GM12878 (cell line): ENCODE measurements at regions not wholly inside any gene's neighbourhood (a gene's known extent, or its start where the extent isn't known, plus 50 kb on each side); places are given as distances from the start of the nearest gene placed in this dataset.

Source experiments
- ATAC-seq: fragments of 200-7000 bp; cut with Tn5 transposase; 3 replicates; pipeline ENCODE4 v1.9.1; 2020; ENCODE audit warnings: mild to moderate bottlenecking, moderate library complexity
- BruUV-seq: library from RNA; stranded (reverse); fragments of 400-500 nt; replicated peaks from 2 replicates; lab custom pipeline; 2021; lab: Mats Ljungman, UMichigan
- CTCF ChIA-PET: fragments of 300-600 bp; sonication (Branson Sonifier 250); formaldehyde crosslinking; extraction: SDS; loops from one replicate; lab custom pipeline; 2021; ENCODE audit warnings: inconsistent platforms; lab: Yijun Ruan, JAX
- POLR2A ChIA-PET: fragments of 350-600 bp; formaldehyde crosslinking; extraction: SDS; loops from one replicate; lab custom pipeline; 2021; ENCODE audit warnings: inconsistent platforms; lab: Charles Lee
- RAD21 ChIA-PET: fragments of 300-600 bp; sonication (Branson Sonifier 250); formaldehyde crosslinking; loops from one replicate; lab custom pipeline; 2023; ENCODE audit warnings: antibody characterized with exemption; ENCODE audit not compliant: unreplicated experiment; lab: Charles Lee
- SMC1A ChIA-PET: fragments of 300-600 bp; sonication (Branson Sonifier 250); formaldehyde crosslinking; loops from one replicate; lab custom pipeline; 2023; ENCODE audit not compliant: unreplicated experiment, uncharacterized antibody; lab: Charles Lee
- DNase-seq: peaks from one replicate; pipeline ENCODE4 v3.0.0-alpha.2; 2011; ENCODE audit warnings: low read depth, low spot score
- FAIRE-seq: peaks from 3 replicates; lab custom pipeline; 2011; peaks lifted over from hg19 to GRCh38; lab: Jason Lieb, UNC
- H2AFZ ChIP-seq: 2 replicates; pipeline ENCODE4 v1.6.0; 2011; ENCODE audit warnings: low read depth, low read length, control low read depth; ENCODE audit not compliant: control insufficient read depth
- H3K27ac ChIP-seq: 2 replicates; pipeline ENCODE4 v1.5.1; 2011; ENCODE audit warnings: control low read depth; ENCODE audit not compliant: control insufficient read depth, insufficient read depth
- H3K27me3 ChIP-seq, 2 experiments: replicated peaks in 1 of 2; 2 replicates each; pipeline versions ENCODE4 v1.6.0 to v1.6.1; 2011; ENCODE audit warnings: low read length in 1 of 2; ENCODE audit not compliant: control insufficient read depth in 2 of 2, insufficient read depth in 2 of 2
- H3K36me3 ChIP-seq, 2 experiments: 2 replicates each; pipeline ENCODE4 v1.5.1; 2011; ENCODE audit warnings: low read length in 1 of 2; ENCODE audit not compliant: control insufficient read depth in 2 of 2, insufficient read depth in 2 of 2
- H3K4me1 ChIP-seq: 2 replicates; pipeline ENCODE4 v1.6.1; 2011; ENCODE audit warnings: mild to moderate bottlenecking, low read length, moderate library complexity, mixed read lengths; ENCODE audit not compliant: control insufficient read depth, insufficient read depth
- H3K4me2 ChIP-seq: 2 replicates; pipeline ENCODE4 v1.6.0; 2011; ENCODE audit warnings: control low read depth; ENCODE audit not compliant: control insufficient read depth, insufficient read depth
- H3K4me3 ChIP-seq: fragments of 200-600 bp; sonication (generic); 2 replicates; pipeline ENCODE4 v1.5.1; 2016
- H3K79me2 ChIP-seq: 2 replicates; pipeline ENCODE4 v1.6.0; 2011; ENCODE audit warnings: low read length; ENCODE audit not compliant: control insufficient read depth, insufficient read depth
- H3K9ac ChIP-seq: 2 replicates; pipeline ENCODE4 v1.8.0; 2011; ENCODE audit warnings: low read length, control low read depth, mixed read lengths; ENCODE audit not compliant: control insufficient read depth, insufficient read depth
- H3K9me3 ChIP-seq: replicated peaks from 3 replicates; pipeline ENCODE4 v1.5.1; 2011; ENCODE audit warnings: mild to moderate bottlenecking, low read length; ENCODE audit not compliant: control insufficient read depth, insufficient read depth
- H4K20me1 ChIP-seq: 2 replicates; pipeline ENCODE4 v1.6.0; 2011; ENCODE audit not compliant: control insufficient read depth, insufficient read depth
- MTA2 ChIP-seq: fragments of 450-650 bp; IDR thresholded peaks from 2 replicates; pipeline ENCODE4 v1.6.1; 2016; ENCODE audit warnings: low read depth, mild to moderate bottlenecking, moderate library complexity
- NR2C1 ChIP-seq: fragments of 450-650 bp; IDR thresholded peaks from 2 replicates; pipeline ENCODE4 v1.6.1; 2017; ENCODE audit warnings: antibody characterized with exemption, mild to moderate bottlenecking, moderate library complexity
- NR2F1 ChIP-seq: fragments of 450-650 bp; conservative IDR thresholded peaks from 2 replicates; pipeline ENCODE4 v1.6.1; 2017; ENCODE audit warnings: mild to moderate bottlenecking
- TCF3 ChIP-seq: IDR thresholded peaks from 2 replicates; pipeline ENCODE4 v1.6.1; 2012; ENCODE audit warnings: low read depth, mild to moderate bottlenecking, low read length, borderline replicate concordance; ENCODE audit not compliant: insufficient read depth
- ZZZ3 ChIP-seq: IDR thresholded peaks from 2 replicates; pipeline ENCODE4 v1.6.1; 2011; ENCODE audit warnings: low read depth; ENCODE audit not compliant: control insufficient read depth, insufficient read length
- WGBS: methylation state at CpG from one replicate; pipeline ENCODE4 v1.1.6; 2016; ENCODE audit warnings: low lambda C conversion rate; ENCODE audit not compliant: insufficient replicate concordance, insufficient coverage; ENCODE audit errors: missing lambda C conversion rate; 5-methylcytosine and 5-hydroxymethylcytosine counted together
- in situ Hi-C: fragments of 300-500 bp; cut with MboI; formaldehyde crosslinking; loops from 9 replicates; pipeline ENCODE4 v1.14.3; 2018; ENCODE audit warnings: mixed read lengths
- intact Hi-C: fragments of 100-400 bp; cut with micrococcal nuclease; formaldehyde crosslinking; loops from one replicate; pipeline ENCODE4 v1.14.2; 2022; ENCODE audit not compliant: unreplicated experiment
- TF ChIP-seq, protein P1 (sequence below): fragments of 150-350 bp; IDR thresholded peaks from 2 replicates; pipeline ENCODE4 v1.6.1; 2014; ENCODE audit warnings: mild to moderate bottlenecking, low read depth, low read length
- TF ChIP-seq, protein P2 (sequence below): IDR thresholded peaks from 2 replicates; pipeline ENCODE4 v1.6.1; 2011; ENCODE audit warnings: borderline replicate concordance, low read depth, mild to moderate bottlenecking, moderate library complexity, mixed read lengths, low read length; ENCODE audit not compliant: insufficient read depth; ENCODE audit errors: extremely low read length
- TF ChIP-seq, protein P3 (sequence below): fragments of 450-650 bp; IDR thresholded peaks from 2 replicates; pipeline ENCODE4 v1.6.1; 2017; ENCODE audit warnings: mild to moderate bottlenecking, moderate library complexity
- TF ChIP-seq, protein P4 (sequence below): fragments of 450-650 bp; IDR thresholded peaks from 2 replicates; pipeline ENCODE4 v1.6.1; 2016; ENCODE audit warnings: mild to moderate bottlenecking
- TF ChIP-seq, protein P5 (sequence below): fragments of 450-650 bp; formaldehyde crosslinking; IDR thresholded peaks from 2 replicates; pipeline ENCODE4 v1.4.0; 2020; ENCODE audit warnings: mild to moderate bottlenecking, moderate library complexity

DNA sequence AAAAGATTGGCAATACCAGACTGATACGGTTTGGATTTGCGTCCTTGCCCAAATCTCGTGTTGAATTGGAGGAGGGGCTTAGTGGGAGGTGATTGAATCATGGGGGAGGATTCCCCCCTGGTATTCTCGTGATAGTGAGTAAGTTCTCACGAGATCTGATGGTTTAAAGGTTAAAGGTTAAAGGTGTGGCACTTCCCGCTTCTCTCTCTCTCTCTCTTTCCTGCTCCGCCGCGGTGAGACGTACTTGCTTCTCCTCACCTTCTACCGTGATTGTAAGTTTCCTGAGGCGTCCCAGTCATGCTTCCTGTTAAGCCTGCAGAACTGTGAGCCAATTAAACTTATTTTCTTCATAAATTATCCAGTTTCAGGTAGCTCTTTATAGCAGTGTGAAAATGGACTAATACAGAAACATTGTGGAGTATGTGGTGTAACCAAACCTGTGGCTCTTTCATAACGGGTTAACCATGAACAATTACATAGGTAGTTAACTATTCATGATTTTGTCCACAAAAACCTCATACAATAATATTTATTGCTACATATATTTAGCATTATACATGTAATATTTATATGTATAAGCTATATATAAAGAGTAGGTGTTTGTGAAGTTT, 107.5 kb downstream of the ANXA1 start:
- H3K4me1 ChIP-seq = no peaks in the 10 kb centered on the region
- ChIA-PET CTCF (interaction anchor here (0.6 to 1.3 kb wide), 4 partner anchors 50 to 79 kb away, joined by 3 read pairs; no protein-coding TSS in a partner anchor), RAD21 (no interaction called here), POLR2A (no interaction called here), SMC1A (interaction anchor here (1.2 to 2.8 kb wide), 4 partner anchors 10 to 153 kb away, joined by 3 to 9 read pairs (median 6); no protein-coding TSS in a partner anchor)
- 0 out of 3 replicates have a peak, but pooled peaks have one; percentile 32 for ATAC-seq
- H3K79me2 ChIP-seq = no peaks in the 10 kb centered on the region
- intact Hi-C loops (no loop called here), in situ Hi-C loops (no loop called here)
- no peaks in the 10 kb centered on the region for H4K20me1 ChIP-seq
- H2AFZ ChIP-seq = no peak overlapping the region
- no peaks in the 10 kb centered on the region for H3K27me3 ChIP-seq
- BruUV-seq = no TSS peak
- no peak for FAIRE-seq
- H3K27ac ChIP-seq = no peak overlapping the region
- H3K9me3 ChIP-seq = no peaks in the 10 kb centered on the region
- H3K9ac ChIP-seq = no peak overlapping the region
- H3K4me2 ChIP-seq = no peak overlapping the region
- no peak overlapping the region for H3K4me3 ChIP-seq
- 45% methylated on average over 10 of the region's 13 CpGs for WGBS
- DNase-seq = no peak
- no peaks in the 10 kb centered on the region for H3K36me3 ChIP-seq
- TF ChIP-seq, protein P1, sequence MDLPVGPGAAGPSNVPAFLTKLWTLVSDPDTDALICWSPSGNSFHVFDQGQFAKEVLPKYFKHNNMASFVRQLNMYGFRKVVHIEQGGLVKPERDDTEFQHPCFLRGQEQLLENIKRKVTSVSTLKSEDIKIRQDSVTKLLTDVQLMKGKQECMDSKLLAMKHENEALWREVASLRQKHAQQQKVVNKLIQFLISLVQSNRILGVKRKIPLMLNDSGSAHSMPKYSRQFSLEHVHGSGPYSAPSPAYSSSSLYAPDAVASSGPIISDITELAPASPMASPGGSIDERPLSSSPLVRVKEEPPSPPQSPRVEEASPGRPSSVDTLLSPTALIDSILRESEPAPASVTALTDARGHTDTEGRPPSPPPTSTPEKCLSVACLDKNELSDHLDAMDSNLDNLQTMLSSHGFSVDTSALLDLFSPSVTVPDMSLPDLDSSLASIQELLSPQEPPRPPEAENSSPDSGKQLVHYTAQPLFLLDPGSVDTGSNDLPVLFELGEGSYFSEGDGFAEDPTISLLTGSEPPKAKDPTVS = no peak
- TF ChIP-seq TCF3 = no peak
- TF ChIP-seq ZZZ3 = no peak
- TF ChIP-seq, protein P2, sequence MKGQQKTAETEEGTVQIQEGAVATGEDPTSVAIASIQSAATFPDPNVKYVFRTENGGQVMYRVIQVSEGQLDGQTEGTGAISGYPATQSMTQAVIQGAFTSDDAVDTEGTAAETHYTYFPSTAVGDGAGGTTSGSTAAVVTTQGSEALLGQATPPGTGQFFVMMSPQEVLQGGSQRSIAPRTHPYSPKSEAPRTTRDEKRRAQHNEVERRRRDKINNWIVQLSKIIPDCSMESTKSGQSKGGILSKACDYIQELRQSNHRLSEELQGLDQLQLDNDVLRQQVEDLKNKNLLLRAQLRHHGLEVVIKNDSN = no peak
- TF ChIP-seq NR2C1 = peak; percentile 52; the same call in 1 of the 2 replicates
- TF ChIP-seq, protein P3, sequence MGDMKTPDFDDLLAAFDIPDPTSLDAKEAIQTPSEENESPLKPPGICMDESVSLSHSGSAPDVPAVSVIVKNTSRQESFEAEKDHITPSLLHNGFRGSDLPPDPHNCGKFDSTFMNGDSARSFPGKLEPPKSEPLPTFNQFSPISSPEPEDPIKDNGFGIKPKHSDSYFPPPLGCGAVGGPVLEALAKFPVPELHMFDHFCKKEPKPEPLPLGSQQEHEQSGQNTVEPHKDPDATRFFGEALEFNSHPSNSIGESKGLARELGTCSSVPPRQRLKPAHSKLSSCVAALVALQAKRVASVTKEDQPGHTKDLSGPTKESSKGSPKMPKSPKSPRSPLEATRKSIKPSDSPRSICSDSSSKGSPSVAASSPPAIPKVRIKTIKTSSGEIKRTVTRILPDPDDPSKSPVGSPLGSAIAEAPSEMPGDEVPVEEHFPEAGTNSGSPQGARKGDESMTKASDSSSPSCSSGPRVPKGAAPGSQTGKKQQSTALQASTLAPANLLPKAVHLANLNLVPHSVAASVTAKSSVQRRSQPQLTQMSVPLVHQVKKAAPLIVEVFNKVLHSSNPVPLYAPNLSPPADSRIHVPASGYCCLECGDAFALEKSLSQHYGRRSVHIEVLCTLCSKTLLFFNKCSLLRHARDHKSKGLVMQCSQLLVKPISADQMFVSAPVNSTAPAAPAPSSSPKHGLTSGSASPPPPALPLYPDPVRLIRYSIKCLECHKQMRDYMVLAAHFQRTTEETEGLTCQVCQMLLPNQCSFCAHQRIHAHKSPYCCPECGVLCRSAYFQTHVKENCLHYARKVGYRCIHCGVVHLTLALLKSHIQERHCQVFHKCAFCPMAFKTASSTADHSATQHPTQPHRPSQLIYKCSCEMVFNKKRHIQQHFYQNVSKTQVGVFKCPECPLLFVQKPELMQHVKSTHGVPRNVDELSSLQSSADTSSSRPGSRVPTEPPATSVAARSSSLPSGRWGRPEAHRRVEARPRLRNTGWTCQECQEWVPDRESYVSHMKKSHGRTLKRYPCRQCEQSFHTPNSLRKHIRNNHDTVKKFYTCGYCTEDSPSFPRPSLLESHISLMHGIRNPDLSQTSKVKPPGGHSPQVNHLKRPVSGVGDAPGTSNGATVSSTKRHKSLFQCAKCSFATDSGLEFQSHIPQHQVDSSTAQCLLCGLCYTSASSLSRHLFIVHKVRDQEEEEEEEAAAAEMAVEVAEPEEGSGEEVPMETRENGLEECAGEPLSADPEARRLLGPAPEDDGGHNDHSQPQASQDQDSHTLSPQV = no peak
- TF ChIP-seq MTA2 = peak; percentile 76; the same call in 1 of the 2 replicates
- TF ChIP-seq, protein P4, sequence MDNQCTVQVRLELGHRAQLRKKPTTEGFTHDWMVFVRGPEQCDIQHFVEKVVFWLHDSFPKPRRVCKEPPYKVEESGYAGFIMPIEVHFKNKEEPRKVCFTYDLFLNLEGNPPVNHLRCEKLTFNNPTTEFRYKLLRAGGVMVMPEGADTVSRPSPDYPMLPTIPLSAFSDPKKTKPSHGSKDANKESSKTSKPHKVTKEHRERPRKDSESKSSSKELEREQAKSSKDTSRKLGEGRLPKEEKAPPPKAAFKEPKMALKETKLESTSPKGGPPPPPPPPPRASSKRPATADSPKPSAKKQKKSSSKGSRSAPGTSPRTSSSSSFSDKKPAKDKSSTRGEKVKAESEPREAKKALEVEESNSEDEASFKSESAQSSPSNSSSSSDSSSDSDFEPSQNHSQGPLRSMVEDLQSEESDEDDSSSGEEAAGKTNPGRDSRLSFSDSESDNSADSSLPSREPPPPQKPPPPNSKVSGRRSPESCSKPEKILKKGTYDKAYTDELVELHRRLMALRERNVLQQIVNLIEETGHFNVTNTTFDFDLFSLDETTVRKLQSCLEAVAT = 0 out of 2 replicates have a peak, but pooled peaks have one; percentile 35
- TF ChIP-seq, protein P5, sequence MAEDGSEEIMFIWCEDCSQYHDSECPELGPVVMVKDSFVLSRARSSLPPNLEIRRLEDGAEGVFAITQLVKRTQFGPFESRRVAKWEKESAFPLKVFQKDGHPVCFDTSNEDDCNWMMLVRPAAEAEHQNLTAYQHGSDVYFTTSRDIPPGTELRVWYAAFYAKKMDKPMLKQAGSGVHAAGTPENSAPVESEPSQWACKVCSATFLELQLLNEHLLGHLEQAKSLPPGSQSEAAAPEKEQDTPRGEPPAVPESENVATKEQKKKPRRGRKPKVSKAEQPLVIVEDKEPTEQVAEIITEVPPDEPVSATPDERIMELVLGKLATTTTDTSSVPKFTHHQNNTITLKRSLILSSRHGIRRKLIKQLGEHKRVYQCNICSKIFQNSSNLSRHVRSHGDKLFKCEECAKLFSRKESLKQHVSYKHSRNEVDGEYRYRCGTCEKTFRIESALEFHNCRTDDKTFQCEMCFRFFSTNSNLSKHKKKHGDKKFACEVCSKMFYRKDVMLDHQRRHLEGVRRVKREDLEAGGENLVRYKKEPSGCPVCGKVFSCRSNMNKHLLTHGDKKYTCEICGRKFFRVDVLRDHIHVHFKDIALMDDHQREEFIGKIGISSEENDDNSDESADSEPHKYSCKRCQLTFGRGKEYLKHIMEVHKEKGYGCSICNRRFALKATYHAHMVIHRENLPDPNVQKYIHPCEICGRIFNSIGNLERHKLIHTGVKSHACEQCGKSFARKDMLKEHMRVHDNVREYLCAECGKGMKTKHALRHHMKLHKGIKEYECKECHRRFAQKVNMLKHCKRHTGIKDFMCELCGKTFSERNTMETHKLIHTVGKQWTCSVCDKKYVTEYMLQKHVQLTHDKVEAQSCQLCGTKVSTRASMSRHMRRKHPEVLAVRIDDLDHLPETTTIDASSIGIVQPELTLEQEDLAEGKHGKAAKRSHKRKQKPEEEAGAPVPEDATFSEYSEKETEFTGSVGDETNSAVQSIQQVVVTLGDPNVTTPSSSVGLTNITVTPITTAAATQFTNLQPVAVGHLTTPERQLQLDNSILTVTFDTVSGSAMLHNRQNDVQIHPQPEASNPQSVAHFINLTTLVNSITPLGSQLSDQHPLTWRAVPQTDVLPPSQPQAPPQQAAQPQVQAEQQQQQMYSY (CRISPR knock-in tag) = no peak
- TF ChIP-seq NR2F1 = peak; percentile 41; the same call in 1 of the 2 replicates
